Parathyroid adenoma (tissue), 2 donors: ENCODE measurements at regions not wholly inside any gene's neighbourhood (a gene's known extent, or its start where the extent isn't known, plus 50 kb on each side); places are given as distances from the start of the nearest gene placed in this dataset.

Source experiments
- H2AFZ ChIP-seq: fragments of 300-600 bp; sonication (generic); one replicate; pipeline ENCODE4 v1.7.0; 2017; ENCODE audit warnings: antibody characterized with exemption, mild to moderate bottlenecking
- H3K27ac ChIP-seq: fragments of 300-600 bp; sonication (generic); one replicate; pipeline ENCODE4 v1.7.0; 2017
- H3K27me3 ChIP-seq: fragments of 300-600 bp; sonication (generic); one replicate; pipeline ENCODE4 v1.7.0; 2017; ENCODE audit warnings: low read length; ENCODE audit not compliant: control insufficient read depth, insufficient read depth
- H3K36me3 ChIP-seq: fragments of 300-600 bp; sonication (generic); one replicate; pipeline ENCODE4 v1.7.0; 2017; ENCODE audit warnings: low read length; ENCODE audit not compliant: control insufficient read depth, insufficient read depth
- H3K4me1 ChIP-seq: fragments of 300-600 bp; sonication (generic); one replicate; pipeline ENCODE4 v1.7.0; 2017; ENCODE audit warnings: control low read depth
- H3K4me2 ChIP-seq: fragments of 300-600 bp; sonication (generic); one replicate; pipeline ENCODE4 v1.7.0; 2017; ENCODE audit warnings: low read length
- H3K4me3 ChIP-seq: fragments of 300-600 bp; sonication (generic); one replicate; pipeline ENCODE4 v1.7.0; 2017; ENCODE audit warnings: low read depth, low read length
- H3K79me2 ChIP-seq: fragments of 300-600 bp; sonication (generic); one replicate; pipeline ENCODE4 v1.7.0; 2017; ENCODE audit warnings: control low read depth
- H3K9ac ChIP-seq: fragments of 300-600 bp; sonication (generic); one replicate; pipeline ENCODE4 v1.7.0; 2017; ENCODE audit warnings: mild to moderate bottlenecking
- H3K9me3 ChIP-seq: fragments of 300-600 bp; sonication (generic); one replicate; pipeline ENCODE4 v1.7.0; 2017; ENCODE audit warnings: low read length; ENCODE audit not compliant: control insufficient read depth
- TF ChIP-seq, protein P1 (sequence below): fragments of 300-600 bp; sonication (generic); IDR thresholded peaks from one replicate; pipeline ENCODE4 v1.7.0; 2017; ENCODE audit warnings: antibody characterized with exemption, mild to moderate bottlenecking
- donor health status: primary hyperparathyroidism.

DNA sequence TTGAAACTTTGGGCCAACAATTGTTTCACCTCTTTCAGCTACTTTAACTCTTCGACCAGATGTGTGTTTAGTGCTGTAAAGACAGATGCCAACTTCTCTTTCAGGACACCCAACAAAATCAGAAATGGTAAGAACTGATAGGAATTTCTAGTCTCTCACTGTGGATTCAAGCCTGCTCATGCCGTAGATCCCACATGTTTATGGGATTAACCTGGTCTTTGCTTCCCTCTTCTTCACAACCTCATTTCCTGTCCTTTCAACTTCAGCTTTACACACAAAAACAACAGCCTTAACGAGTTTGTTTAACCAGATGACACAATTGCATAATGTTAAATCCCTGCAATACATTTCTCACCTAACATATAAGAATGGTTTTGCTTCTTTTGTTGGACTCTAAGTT, 1031.9 kb upstream of the LRFN5 start:
- no peaks in the 10 kb centered on the region for H3K79me2 ChIP-seq
- TF ChIP-seq, protein P1, sequence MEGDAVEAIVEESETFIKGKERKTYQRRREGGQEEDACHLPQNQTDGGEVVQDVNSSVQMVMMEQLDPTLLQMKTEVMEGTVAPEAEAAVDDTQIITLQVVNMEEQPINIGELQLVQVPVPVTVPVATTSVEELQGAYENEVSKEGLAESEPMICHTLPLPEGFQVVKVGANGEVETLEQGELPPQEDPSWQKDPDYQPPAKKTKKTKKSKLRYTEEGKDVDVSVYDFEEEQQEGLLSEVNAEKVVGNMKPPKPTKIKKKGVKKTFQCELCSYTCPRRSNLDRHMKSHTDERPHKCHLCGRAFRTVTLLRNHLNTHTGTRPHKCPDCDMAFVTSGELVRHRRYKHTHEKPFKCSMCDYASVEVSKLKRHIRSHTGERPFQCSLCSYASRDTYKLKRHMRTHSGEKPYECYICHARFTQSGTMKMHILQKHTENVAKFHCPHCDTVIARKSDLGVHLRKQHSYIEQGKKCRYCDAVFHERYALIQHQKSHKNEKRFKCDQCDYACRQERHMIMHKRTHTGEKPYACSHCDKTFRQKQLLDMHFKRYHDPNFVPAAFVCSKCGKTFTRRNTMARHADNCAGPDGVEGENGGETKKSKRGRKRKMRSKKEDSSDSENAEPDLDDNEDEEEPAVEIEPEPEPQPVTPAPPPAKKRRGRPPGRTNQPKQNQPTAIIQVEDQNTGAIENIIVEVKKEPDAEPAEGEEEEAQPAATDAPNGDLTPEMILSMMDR = no peak

DNA sequence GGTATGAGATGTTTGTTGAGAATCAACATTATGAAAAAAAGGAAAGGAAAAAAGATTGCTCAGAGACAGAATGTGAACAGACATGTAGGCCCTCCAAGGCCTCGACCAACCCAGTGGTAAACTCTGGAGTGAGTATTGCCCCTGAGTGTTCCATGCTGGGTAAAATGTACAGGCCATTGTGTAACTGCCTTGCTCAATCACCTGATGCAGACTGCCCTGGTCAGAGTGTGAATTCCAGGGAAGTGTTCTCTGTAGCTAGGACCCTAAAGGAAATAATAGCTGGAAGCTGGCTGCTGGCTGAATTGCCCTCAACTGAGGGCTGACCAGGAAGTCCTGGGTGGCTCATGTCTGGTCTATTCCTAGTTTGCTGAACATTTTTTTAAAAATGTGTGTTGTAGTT, 1081.4 kb upstream of the LRFN5 start:
- Histone ChIP-seq H3K4me1 (no peaks in the 10 kb centered on the region), H2AFZ (no peak overlapping the region), H3K79me2 (no peaks in the 10 kb centered on the region), H3K27me3 (no peaks in the 10 kb centered on the region), H3K36me3 (no peaks in the 10 kb centered on the region), H3K9ac (no peak overlapping the region), H3K4me3 (no peak overlapping the region), H3K4me2 (no peak overlapping the region), H3K27ac (no peak overlapping the region), H3K9me3 (no peaks in the 10 kb centered on the region)
- TF ChIP-seq, protein P1 = no peak

More for the DNA sequence above, 1031.9 kb upstream of the LRFN5 start:
- H2AFZ ChIP-seq = no peak overlapping the region
- no peak overlapping the region for H3K27ac ChIP-seq
- no peaks in the 10 kb centered on the region for H3K4me1 ChIP-seq
- H3K4me3 ChIP-seq = no peak overlapping the region
- no peaks in the 10 kb centered on the region for H3K27me3 ChIP-seq
- H3K9ac ChIP-seq = no peak overlapping the region
- H3K9me3 ChIP-seq = no peaks in the 10 kb centered on the region
- H3K4me2 ChIP-seq = no peak overlapping the region
- no peaks in the 10 kb centered on the region for H3K36me3 ChIP-seq

DNA sequence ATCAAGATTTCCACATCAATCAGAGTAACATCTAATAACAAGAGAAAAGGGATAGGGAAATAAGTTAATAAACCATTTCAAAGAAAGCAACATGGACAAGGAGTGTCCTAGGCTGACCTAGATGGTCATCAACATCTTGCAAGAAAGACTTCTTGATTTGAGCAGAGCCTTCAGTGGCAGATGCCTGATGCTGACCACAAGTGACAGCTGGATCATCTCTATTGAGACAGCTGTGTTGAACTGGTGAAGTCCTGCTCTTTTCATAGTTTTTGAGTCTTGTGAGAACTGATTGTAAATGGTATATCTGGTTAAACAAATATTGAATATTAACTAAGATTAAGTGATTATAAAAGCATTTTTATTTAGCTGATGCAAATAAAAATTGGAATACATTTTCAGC, 1083.6 kb upstream of the LRFN5 start:
- H2AFZ ChIP-seq = no peak overlapping the region
- H3K79me2 ChIP-seq = no peaks in the 10 kb centered on the region
- H3K4me3 ChIP-seq = no peak overlapping the region
- no peaks in the 10 kb centered on the region for H3K4me1 ChIP-seq
- no peak overlapping the region for H3K9ac ChIP-seq
- H3K9me3 ChIP-seq = no peaks in the 10 kb centered on the region
- H3K4me2 ChIP-seq = no peak overlapping the region
- TF ChIP-seq, protein P1 = no peak
- no peak overlapping the region for H3K27ac ChIP-seq
- no peaks in the 10 kb centered on the region for H3K27me3 ChIP-seq
- H3K36me3 ChIP-seq = no peaks in the 10 kb centered on the region

DNA sequence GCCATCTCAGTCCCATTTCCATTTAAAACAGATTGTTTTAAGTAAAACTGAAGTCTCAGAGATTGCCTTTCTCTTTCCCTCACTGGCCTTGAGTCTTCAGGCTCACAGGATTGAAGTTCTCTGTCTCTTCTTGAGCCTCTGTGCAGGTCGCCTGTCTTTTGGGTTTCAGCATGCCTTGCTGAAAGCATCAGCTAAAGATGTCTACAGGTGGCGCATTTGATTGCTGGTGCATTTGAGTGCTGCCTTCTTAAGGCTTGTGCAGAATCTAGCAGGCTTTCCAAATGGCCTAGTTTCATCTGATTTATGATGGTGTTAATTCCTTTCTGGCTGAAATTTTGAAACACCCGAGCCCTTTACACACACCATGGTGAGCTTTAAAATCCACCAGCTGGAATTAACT, 1062.2 kb upstream of the FBXO33 start:
- H3K4me2 ChIP-seq = no peak overlapping the region
- H3K4me1 ChIP-seq = no peaks in the 10 kb centered on the region
- no peak overlapping the region for H2AFZ ChIP-seq
- H3K27ac ChIP-seq = no peak overlapping the region
- no peak overlapping the region for H3K4me3 ChIP-seq
- no peaks in the 10 kb centered on the region for H3K36me3 ChIP-seq
- no peaks in the 10 kb centered on the region for H3K9me3 ChIP-seq
- no peaks in the 10 kb centered on the region for H3K27me3 ChIP-seq
- TF ChIP-seq, protein P1 = no peak
- no peak overlapping the region for H3K9ac ChIP-seq
- no peaks in the 10 kb centered on the region for H3K79me2 ChIP-seq

DNA sequence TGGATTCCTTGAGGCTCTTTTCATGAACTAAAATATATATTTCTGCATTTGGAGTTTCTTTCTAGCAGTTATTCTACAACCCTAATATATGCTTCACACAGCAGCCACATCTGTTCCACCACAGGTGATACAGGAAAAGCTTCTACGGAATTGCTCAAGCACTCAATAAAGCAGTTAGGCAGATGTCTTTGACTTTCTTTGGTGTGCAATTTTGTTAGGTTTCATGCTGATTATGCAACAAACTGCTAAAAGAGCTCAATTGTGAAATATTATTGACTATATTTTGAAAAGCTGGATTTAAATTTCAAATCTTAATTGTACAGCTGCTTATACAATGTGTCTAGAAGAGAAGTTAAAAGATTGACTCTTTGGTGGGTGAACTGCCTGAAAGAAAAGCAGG, 1055.6 kb upstream of the FBXO33 start:
- Histone ChIP-seq H3K36me3 (no peaks in the 10 kb centered on the region), H3K4me2 (no peak overlapping the region), H3K27me3 (no peaks in the 10 kb centered on the region), H3K79me2 (no peaks in the 10 kb centered on the region), H3K9me3 (no peaks in the 10 kb centered on the region), H3K27ac (no peak overlapping the region), H2AFZ (no peak overlapping the region), H3K4me3 (no peak overlapping the region), H3K9ac (no peak overlapping the region), H3K4me1 (no peaks in the 10 kb centered on the region)
- TF ChIP-seq, protein P1 = no peak
